ENCODE measurements at regions not wholly inside any gene's neighbourhood (a gene's known extent, or its start where the extent isn't known, plus 50 kb on each side); places are given as distances from the start of the nearest gene placed in this dataset.
"Not testable (repeated sequence)": the region's sequence is repeated elsewhere in the genome, so short reads cannot be mapped to it uniquely, and the experiment has no call there.

GRCh38 chr10:55766212-55766611, 594.8 kb downstream of the ZWINT start:
- H3K4me3 ChIP-seq: no peak overlapping the region
- no peaks in the 10 kb centered on the region for H3K4me1 ChIP-seq
- no peak for DNase-seq (ENCODE audit: extremely low spot score in 2 of 2)
- intact Hi-C loops (cut with DNase I): no loop called here
- H3K27me3 ChIP-seq: no peaks in the 10 kb centered on the region
- no peaks in the 10 kb centered on the region for H3K36me3 ChIP-seq
- TF ChIP-seq POLR2AphosphoS5 (IDR thresholded peaks at IDR 0.05; ENCODE audit: insufficient read depth in 1 of 2, low read depth in 1 of 2) (no peak), CTCF (IDR thresholded peaks at IDR 0.05) (no peak)
- H3K27ac ChIP-seq: no peak overlapping the region
- no peaks in the 10 kb centered on the region for H3K9me3 ChIP-seq

GRCh38 chr10:55750458-55750857, 610.6 kb downstream of the ZWINT start:
- Histone ChIP-seq H3K36me3 (no peaks in the 10 kb centered on the region), H3K27ac (no peak overlapping the region), H3K4me1 (no peaks in the 10 kb centered on the region), H3K27me3 (no peaks in the 10 kb centered on the region), H3K4me3 (no peak overlapping the region), H3K9me3 (no peaks in the 10 kb centered on the region)
- intact Hi-C loops (cut with DNase I): no loop called here
- TF ChIP-seq POLR2A (IDR thresholded peaks at IDR 0.05) (no peak), CTCF (IDR thresholded peaks at IDR 0.05) (no peak), POLR2AphosphoS5 (IDR thresholded peaks at IDR 0.05; ENCODE audit: insufficient read depth in 1 of 2, low read depth in 1 of 2) (no peak)
- no peak for DNase-seq (ENCODE audit: extremely low spot score in 2 of 2)

GRCh38 chr10:55747244-55747643, 613.8 kb downstream of the ZWINT start:
- intact Hi-C loops (cut with DNase I): no loop called here
- no peak for TF ChIP-seq POLR2AphosphoS5 (IDR thresholded peaks at IDR 0.05; ENCODE audit: insufficient read depth in 1 of 2, low read depth in 1 of 2)
- no peak for TF ChIP-seq CTCF (IDR thresholded peaks at IDR 0.05)
- TF ChIP-seq POLR2A (IDR thresholded peaks at IDR 0.05): no peak
- H3K27me3 ChIP-seq: no peaks in the 10 kb centered on the region

GRCh38 chr10:55746002-55746401, 615.1 kb downstream of the ZWINT start:
- no peak for TF ChIP-seq POLR2AphosphoS5 (IDR thresholded peaks at IDR 0.05; ENCODE audit: insufficient read depth in 1 of 2, low read depth in 1 of 2)
- no peak for TF ChIP-seq POLR2A (IDR thresholded peaks at IDR 0.05)
- no peak for TF ChIP-seq CTCF (IDR thresholded peaks at IDR 0.05)
- intact Hi-C loops (cut with DNase I): no loop called here
- Histone ChIP-seq H3K27me3 (no peaks in the 10 kb centered on the region), H3K27ac (no peak overlapping the region), H3K4me1 (no peaks in the 10 kb centered on the region), H3K36me3 (no peaks in the 10 kb centered on the region), H3K9me3 (no peaks in the 10 kb centered on the region), H3K4me3 (no peak overlapping the region)
- no peak for DNase-seq (ENCODE audit: extremely low spot score in 2 of 2)

More at GRCh38 chr10:55747244-55747643, 613.8 kb downstream of the ZWINT start:
- Histone ChIP-seq H3K36me3 (no peaks in the 10 kb centered on the region), H3K27ac (no peak overlapping the region), H3K9me3 (no peaks in the 10 kb centered on the region), H3K4me3 (no peak overlapping the region), H3K4me1 (no peaks in the 10 kb centered on the region)
- DNase-seq (ENCODE audit: extremely low spot score in 2 of 2): no peak

GRCh38 chr10:55742487-55742886, 618.6 kb downstream of the ZWINT start:
- intact Hi-C loops (cut with DNase I): no loop called here
- no peak for DNase-seq (ENCODE audit: extremely low spot score in 2 of 2)
- no peak overlapping the region for H3K4me3 ChIP-seq
- no peak overlapping the region for H3K27ac ChIP-seq
- TF ChIP-seq POLR2AphosphoS5 (IDR thresholded peaks at IDR 0.05; ENCODE audit: insufficient read depth in 1 of 2, low read depth in 1 of 2) (no peak), POLR2A (IDR thresholded peaks at IDR 0.05) (no peak), CTCF (IDR thresholded peaks at IDR 0.05) (no peak)
- H3K4me1 ChIP-seq: no peaks in the 10 kb centered on the region
- H3K9me3 ChIP-seq: no peaks in the 10 kb centered on the region
- H3K36me3 ChIP-seq: no peaks in the 10 kb centered on the region
- no peaks in the 10 kb centered on the region for H3K27me3 ChIP-seq

GRCh38 chr10:55740767-55741166, 620.3 kb downstream of the ZWINT start:
- H3K4me1 ChIP-seq; DNase-seq (ENCODE audit: extremely low spot score in 2 of 2); H3K27me3 ChIP-seq; H3K9me3 ChIP-seq; H3K36me3 ChIP-seq; H3K4me3 ChIP-seq; H3K27ac ChIP-seq; intact Hi-C loops (cut with DNase I): not testable (repeated sequence)

Measured in vagina (tissue), 2 donors.